HUES48 (cell line): ENCODE measurements at regions not wholly inside any gene's neighbourhood (a gene's known extent, or its start where the extent isn't known, plus 50 kb on each side); places are given as distances from the start of the nearest gene placed in this dataset.
"Not testable (repeated sequence)": the region's sequence is repeated elsewhere in the genome, so short reads cannot be mapped to it uniquely, and the experiment has no call there.

Source experiments
- H3K27ac ChIP-seq: one replicate; pipeline ENCODE4 v1.7.0; 2013; ENCODE audit warnings: low read depth, low read length, inconsistent platforms
- H3K27me3 ChIP-seq: 2 replicates; pipeline ENCODE4 v1.6.1; 2013; ENCODE audit warnings: mild to moderate bottlenecking, low read length; ENCODE audit not compliant: control insufficient read depth, insufficient read depth
- H3K36me3 ChIP-seq: 2 replicates; pipeline ENCODE4 v1.6.1; 2013; ENCODE audit warnings: low read length; ENCODE audit not compliant: control insufficient read depth, insufficient read depth
- H3K4me1 ChIP-seq: 2 replicates; pipeline ENCODE4 v1.6.1; 2013; ENCODE audit warnings: mild to moderate bottlenecking, low read length; ENCODE audit not compliant: control insufficient read depth, insufficient read depth
- H3K4me3 ChIP-seq: 2 replicates; pipeline ENCODE4 v1.5.1; 2013; ENCODE audit warnings: mild to moderate bottlenecking, low read depth, low read length
- H3K9ac ChIP-seq: 2 replicates; pipeline ENCODE4 v1.6.1; 2013; ENCODE audit warnings: mild to moderate bottlenecking, low read depth, low read length, moderate library complexity
- H3K9me3 ChIP-seq: 2 replicates; pipeline ENCODE4 v1.6.1; 2013; ENCODE audit warnings: low read length; ENCODE audit not compliant: control insufficient read depth, insufficient read depth

- not testable (repeated sequence) for H3K4me1 ChIP-seq, H3K9ac ChIP-seq, H3K27ac ChIP-seq, H3K36me3 ChIP-seq, H3K27me3 ChIP-seq, H3K4me3 ChIP-seq
- peaks cover 18% of the 10 kb centered on the region for H3K9me3 ChIP-seq
Measured at GRCh38 chrX:23458957-23459356, 124.3 kb downstream of the PTCHD1 start.

GRCh38 chrX:23465105-23465791 lies 130.6 kb downstream of the PTCHD1 start:
- no peak overlapping the region for H3K27ac ChIP-seq
- H3K9me3 ChIP-seq: peaks cover 12% of the 10 kb centered on the region; the same call in 1 of the 2 replicates
- H3K27me3 ChIP-seq: no peaks in the 10 kb centered on the region
- H3K9ac ChIP-seq: no peak overlapping the region
- H3K36me3 ChIP-seq: no peaks in the 10 kb centered on the region
- no peak overlapping the region for H3K4me3 ChIP-seq
- no peaks in the 10 kb centered on the region for H3K4me1 ChIP-seq

- Histone ChIP-seq H3K27ac (no peak overlapping the region), H3K9me3 (peaks cover 12% of the 10 kb centered on the region; the same call in 1 of the 2 replicates), H3K36me3 (no peaks in the 10 kb centered on the region), H3K27me3 (no peaks in the 10 kb centered on the region), H3K4me1 (no peaks in the 10 kb centered on the region), H3K9ac (no peak overlapping the region), H3K4me3 (no peak overlapping the region)
Measured at GRCh38 chrX:23465985-23466384, 131.3 kb downstream of the PTCHD1 start.

DNA sequence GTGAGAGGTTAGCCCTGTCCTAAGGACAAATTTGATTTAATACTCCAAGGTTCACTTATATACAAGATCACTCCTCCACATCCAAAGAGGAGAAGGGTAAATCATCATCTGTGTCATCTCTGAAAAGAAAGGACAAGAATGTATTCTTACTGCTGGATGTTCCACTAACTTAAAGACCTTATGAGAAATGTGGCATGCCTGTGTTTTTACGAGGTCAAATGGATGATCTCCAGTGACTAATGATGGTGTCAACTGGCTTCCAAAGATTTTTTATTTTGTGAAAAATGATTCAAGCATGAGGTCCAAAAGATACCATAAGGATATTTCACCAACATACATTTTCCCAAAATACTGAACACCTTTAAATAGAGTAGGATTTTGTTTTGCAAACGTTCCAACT lies 143.4 kb downstream of the PTCHD1 start:
- no peak overlapping the region for H3K4me3 ChIP-seq
- H3K27ac ChIP-seq: no peak overlapping the region
- no peak overlapping the region for H3K9ac ChIP-seq
- H3K36me3 ChIP-seq: no peaks in the 10 kb centered on the region
- no peaks in the 10 kb centered on the region for H3K9me3 ChIP-seq
- H3K4me1 ChIP-seq: no peaks in the 10 kb centered on the region
- H3K27me3 ChIP-seq: no peaks in the 10 kb centered on the region

GRCh38 chrX:23478561-23478960 lies 143.9 kb downstream of the PTCHD1 start:
- Histone ChIP-seq H3K4me3 (no peak overlapping the region), H3K36me3 (no peaks in the 10 kb centered on the region), H3K4me1 (no peaks in the 10 kb centered on the region), H3K27me3 (no peaks in the 10 kb centered on the region), H3K9me3 (no peaks in the 10 kb centered on the region), H3K27ac (no peak overlapping the region), H3K9ac (no peak overlapping the region)

DNA sequence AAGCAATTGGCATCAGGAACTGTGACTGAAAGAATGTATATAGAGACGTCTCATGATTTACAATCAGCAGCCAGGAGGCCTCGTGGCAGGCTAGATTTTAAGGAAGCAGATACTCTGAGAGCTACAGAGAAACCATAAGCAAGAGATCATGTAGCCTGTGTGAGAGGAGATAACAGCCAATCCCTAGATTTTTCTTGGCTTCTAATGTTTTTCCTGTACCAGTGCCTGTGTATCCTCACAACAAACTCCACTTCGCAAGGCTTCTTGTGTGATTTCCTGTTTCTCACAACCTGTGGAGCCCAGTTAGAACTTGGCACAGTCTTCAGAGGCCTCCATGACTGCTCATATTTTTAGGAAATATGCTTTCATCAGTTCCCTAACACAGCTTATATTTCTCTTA lies 147.9 kb downstream of the PTCHD1 start:
- Histone ChIP-seq H3K9ac (no peak overlapping the region), H3K36me3 (no peaks in the 10 kb centered on the region), H3K27me3 (no peaks in the 10 kb centered on the region), H3K4me3 (no peak overlapping the region), H3K27ac (no peak overlapping the region), H3K4me1 (no peaks in the 10 kb centered on the region), H3K9me3 (no peaks in the 10 kb centered on the region)

DNA sequence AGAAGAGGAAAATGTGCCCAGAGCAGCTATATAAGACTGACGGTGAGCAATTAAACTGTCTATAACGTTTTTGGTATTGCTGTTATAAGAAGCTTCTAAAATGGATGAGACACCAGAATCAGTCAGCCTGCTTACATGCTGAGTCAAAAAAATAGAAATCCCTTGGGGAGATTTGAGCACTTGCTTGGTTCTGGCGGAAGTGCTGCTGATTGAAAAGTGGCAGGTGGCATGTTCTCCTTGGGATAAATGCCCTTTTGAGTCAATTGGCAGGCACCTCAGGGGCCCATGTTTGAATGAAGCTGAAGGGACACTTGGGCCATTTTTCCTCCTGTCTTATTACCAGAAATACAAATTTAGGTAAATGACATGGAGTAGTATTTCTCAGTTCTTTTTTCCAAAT lies 148.7 kb downstream of the PTCHD1 start:
- H3K27me3 ChIP-seq: no peaks in the 10 kb centered on the region
- H3K36me3 ChIP-seq: no peaks in the 10 kb centered on the region
- no peak overlapping the region for H3K4me3 ChIP-seq
- H3K4me1 ChIP-seq: no peaks in the 10 kb centered on the region
- no peak overlapping the region for H3K27ac ChIP-seq
- H3K9me3 ChIP-seq: no peaks in the 10 kb centered on the region
- H3K9ac ChIP-seq: no peak overlapping the region

DNA sequence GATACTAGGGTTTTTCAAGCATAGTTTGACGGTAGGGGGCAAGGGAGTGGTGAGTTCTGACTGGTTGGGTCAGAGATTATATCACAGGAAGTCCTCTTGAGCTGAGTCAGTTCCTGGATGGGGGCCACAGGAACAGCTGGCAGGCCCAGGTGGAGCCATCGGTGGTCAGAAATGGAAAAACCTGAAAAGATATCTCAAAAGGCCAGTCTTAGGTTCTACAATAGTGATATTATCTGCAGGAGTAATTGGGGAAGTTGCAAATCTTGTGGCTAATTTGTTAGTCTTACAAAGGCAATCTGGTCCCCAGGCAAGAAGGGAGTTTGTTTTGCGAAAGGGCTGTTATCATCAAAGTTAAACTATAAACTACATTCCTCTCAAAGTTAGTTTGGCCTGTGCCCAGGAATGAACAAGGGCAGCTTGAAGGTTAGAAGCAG lies 159.3 kb downstream of the PTCHD1 start:
- Histone ChIP-seq H3K4me1 (peaks cover 13% of the 10 kb centered on the region; the same call in 1 of the 2 replicates), H3K9ac (no peak overlapping the region), H3K27me3 (no peaks in the 10 kb centered on the region), H3K9me3 (peaks cover 8% of the 10 kb centered on the region; the same call in 1 of the 2 replicates), H3K36me3 (no peaks in the 10 kb centered on the region), H3K27ac (no peak overlapping the region), H3K4me3 (no peak overlapping the region)

DNA sequence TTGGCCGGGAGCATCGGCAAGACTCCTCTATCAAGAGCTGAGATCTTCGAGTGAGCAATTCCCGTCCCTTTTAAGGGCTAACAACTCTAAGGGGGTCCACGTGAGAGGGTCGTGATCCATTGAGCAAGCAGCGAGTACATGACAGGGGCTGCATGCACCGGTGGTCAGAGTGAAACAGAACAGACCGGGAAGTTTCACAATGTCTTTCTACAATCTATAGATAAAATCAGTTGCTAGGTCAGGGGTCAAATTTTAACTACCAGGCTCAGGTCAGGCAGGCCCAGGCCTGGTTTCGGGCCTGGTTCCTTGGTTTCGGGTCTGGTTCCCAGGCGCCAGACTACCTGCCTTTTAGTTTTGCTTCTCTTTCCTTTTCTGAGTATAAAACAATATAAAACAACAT lies 160.1 kb downstream of the PTCHD1 start:
- Histone ChIP-seq H3K27ac (no peak overlapping the region), H3K27me3 (no peaks in the 10 kb centered on the region), H3K4me1 (peaks cover 13% of the 10 kb centered on the region; the same call in 1 of the 2 replicates), H3K9ac (no peak overlapping the region), H3K36me3 (no peaks in the 10 kb centered on the region), H3K4me3 (no peak overlapping the region), H3K9me3 (peaks cover 8% of the 10 kb centered on the region; the same call in 1 of the 2 replicates)

GRCh38 chrX:23497919-23498318 lies 163.3 kb downstream of the PTCHD1 start:
- no peak overlapping the region for H3K4me3 ChIP-seq
- peaks cover 8% of the 10 kb centered on the region; the same call in 1 of the 2 replicates for H3K9me3 ChIP-seq
- H3K9ac ChIP-seq: no peak overlapping the region
- no peaks in the 10 kb centered on the region for H3K36me3 ChIP-seq
- H3K27me3 ChIP-seq: no peaks in the 10 kb centered on the region
- peaks cover 7% of the 10 kb centered on the region; the same call in 1 of the 2 replicates for H3K4me1 ChIP-seq
- no peak overlapping the region for H3K27ac ChIP-seq

DNA sequence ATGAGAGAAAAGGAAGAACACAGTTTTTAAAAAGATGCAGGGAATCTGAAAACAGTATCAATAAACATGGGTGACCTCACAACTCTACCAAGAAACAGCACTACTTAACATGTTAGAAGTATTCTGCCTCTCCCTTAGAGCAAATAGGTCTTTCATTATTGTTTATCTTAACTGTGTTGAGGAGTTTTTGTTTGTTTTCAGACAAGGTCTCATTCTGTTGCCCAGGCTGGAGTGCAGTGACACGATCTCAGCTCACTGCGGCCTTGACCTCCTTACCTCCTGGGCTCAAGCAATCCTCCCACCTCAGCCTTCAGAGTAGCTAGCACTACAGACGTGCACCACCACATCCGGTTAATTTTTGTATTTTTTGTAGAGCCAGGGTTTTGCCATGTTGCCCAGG lies 165.3 kb upstream of the PRDX4 start:
- H3K27me3 ChIP-seq: no peaks in the 10 kb centered on the region
- H3K9ac ChIP-seq: no peak overlapping the region
- H3K4me1 ChIP-seq: peaks cover 32% of the 10 kb centered on the region
- no peak overlapping the region for H3K27ac ChIP-seq
- no peak overlapping the region for H3K4me3 ChIP-seq
- H3K9me3 ChIP-seq: no peaks in the 10 kb centered on the region
- no peaks in the 10 kb centered on the region for H3K36me3 ChIP-seq
